GM12878 (cell line): ENCODE measurements at regions not wholly inside any gene's neighbourhood (a gene's known extent, or its start where the extent isn't known, plus 50 kb on each side); places are given as distances from the start of the nearest gene placed in this dataset.

ENCODE experiments used
- ATAC-seq: fragments of 200-7000 bp; cut with Tn5 transposase; 3 replicates; pipeline ENCODE4 v1.9.1; 2020; ENCODE audit warnings: mild to moderate bottlenecking, moderate library complexity
- BruUV-seq: library from RNA; stranded (reverse); fragments of 400-500 nt; replicated peaks from 2 replicates; lab custom pipeline; 2021; lab: Mats Ljungman, UMichigan
- CTCF ChIA-PET: fragments of 300-600 bp; sonication (Branson Sonifier 250); formaldehyde crosslinking; extraction: SDS; loops from one replicate; lab custom pipeline; 2021; ENCODE audit warnings: inconsistent platforms; lab: Yijun Ruan, JAX
- POLR2A ChIA-PET: fragments of 350-600 bp; formaldehyde crosslinking; extraction: SDS; loops from one replicate; lab custom pipeline; 2021; ENCODE audit warnings: inconsistent platforms; lab: Charles Lee
- RAD21 ChIA-PET: fragments of 300-600 bp; sonication (Branson Sonifier 250); formaldehyde crosslinking; loops from one replicate; lab custom pipeline; 2023; ENCODE audit warnings: antibody characterized with exemption; ENCODE audit not compliant: unreplicated experiment; lab: Charles Lee
- SMC1A ChIA-PET: fragments of 300-600 bp; sonication (Branson Sonifier 250); formaldehyde crosslinking; loops from one replicate; lab custom pipeline; 2023; ENCODE audit not compliant: unreplicated experiment, uncharacterized antibody; lab: Charles Lee
- DNase-seq: peaks from one replicate; pipeline ENCODE4 v3.0.0-alpha.2; 2011; ENCODE audit warnings: low read depth, low spot score
- FAIRE-seq: peaks from 3 replicates; lab custom pipeline; 2011; peaks lifted over from hg19 to GRCh38; lab: Jason Lieb, UNC
- H2AFZ ChIP-seq: 2 replicates; pipeline ENCODE4 v1.6.0; 2011; ENCODE audit warnings: low read depth, low read length, control low read depth; ENCODE audit not compliant: control insufficient read depth
- H3K27ac ChIP-seq: 2 replicates; pipeline ENCODE4 v1.5.1; 2011; ENCODE audit warnings: control low read depth; ENCODE audit not compliant: control insufficient read depth, insufficient read depth
- H3K27me3 ChIP-seq, 2 experiments: replicated peaks in 1 of 2; 2 replicates each; pipeline versions ENCODE4 v1.6.0 to v1.6.1; 2011; ENCODE audit warnings: low read length in 1 of 2; ENCODE audit not compliant: control insufficient read depth in 2 of 2, insufficient read depth in 2 of 2
- H3K36me3 ChIP-seq, 2 experiments: 2 replicates each; pipeline ENCODE4 v1.5.1; 2011; ENCODE audit warnings: low read length in 1 of 2; ENCODE audit not compliant: control insufficient read depth in 2 of 2, insufficient read depth in 2 of 2
- H3K4me1 ChIP-seq: 2 replicates; pipeline ENCODE4 v1.6.1; 2011; ENCODE audit warnings: mild to moderate bottlenecking, low read length, moderate library complexity, mixed read lengths; ENCODE audit not compliant: control insufficient read depth, insufficient read depth
- H3K4me2 ChIP-seq: 2 replicates; pipeline ENCODE4 v1.6.0; 2011; ENCODE audit warnings: control low read depth; ENCODE audit not compliant: control insufficient read depth, insufficient read depth
- H3K4me3 ChIP-seq: fragments of 200-600 bp; sonication (generic); 2 replicates; pipeline ENCODE4 v1.5.1; 2016
- H3K79me2 ChIP-seq: 2 replicates; pipeline ENCODE4 v1.6.0; 2011; ENCODE audit warnings: low read length; ENCODE audit not compliant: control insufficient read depth, insufficient read depth
- H3K9ac ChIP-seq: 2 replicates; pipeline ENCODE4 v1.8.0; 2011; ENCODE audit warnings: low read length, control low read depth, mixed read lengths; ENCODE audit not compliant: control insufficient read depth, insufficient read depth
- H3K9me3 ChIP-seq: replicated peaks from 3 replicates; pipeline ENCODE4 v1.5.1; 2011; ENCODE audit warnings: mild to moderate bottlenecking, low read length; ENCODE audit not compliant: control insufficient read depth, insufficient read depth
- H4K20me1 ChIP-seq: 2 replicates; pipeline ENCODE4 v1.6.0; 2011; ENCODE audit not compliant: control insufficient read depth, insufficient read depth
- CEBPB ChIP-seq, 2 experiments: fragments of 150-350 bp in 1 of 2; IDR thresholded peaks; 2 replicates each; pipeline ENCODE4 v1.6.1; 2012 to 2014; ENCODE audit warnings: low read depth in 2 of 2, low read length in 2 of 2, borderline replicate concordance in 1 of 2, inconsistent platforms in 1 of 2
- DPF2 ChIP-seq: fragments of 450-650 bp; IDR thresholded peaks from 2 replicates; pipeline ENCODE4 v1.6.1; 2017; ENCODE audit warnings: mild to moderate bottlenecking
- MAX ChIP-seq: IDR thresholded peaks from 2 replicates; pipeline ENCODE4 v1.6.1; 2012; ENCODE audit warnings: low read depth, low read length, improper control_type of control experiment
- MEF2A ChIP-seq: IDR thresholded peaks from 2 replicates; pipeline ENCODE4 v1.6.1; 2011; ENCODE audit warnings: low read depth, mild to moderate bottlenecking, low read length, moderate library complexity; ENCODE audit not compliant: insufficient read depth
- POLR2AphosphoS5 ChIP-seq: IDR thresholded peaks from 2 replicates; pipeline ENCODE4 v1.6.1; 2011; ENCODE audit warnings: mild to moderate bottlenecking, low read length, inconsistent platforms
- POU2F2 ChIP-seq: IDR thresholded peaks from 3 replicates; pipeline ENCODE4 v1.6.1; 2011; ENCODE audit warnings: low read depth, mild to moderate bottlenecking, low read length, borderline replicate concordance
- SREBF2 ChIP-seq: IDR thresholded peaks from 2 replicates; pipeline ENCODE4 v1.6.1; 2012; ENCODE audit warnings: mild to moderate bottlenecking, low read length
- WRNIP1 ChIP-seq: IDR thresholded peaks from 2 replicates; pipeline ENCODE4 v1.6.1; 2011; ENCODE audit warnings: low read depth, low read length, improper control_type of control experiment, borderline replicate concordance
- ZNF24 ChIP-seq: fragments of 450-650 bp; IDR thresholded peaks from 2 replicates; pipeline ENCODE4 v1.6.1; 2017; ENCODE audit warnings: antibody characterized with exemption, mild to moderate bottlenecking
- WGBS: methylation state at CpG from one replicate; pipeline ENCODE4 v1.1.6; 2016; ENCODE audit warnings: low lambda C conversion rate; ENCODE audit not compliant: insufficient replicate concordance, insufficient coverage; ENCODE audit errors: missing lambda C conversion rate; 5-methylcytosine and 5-hydroxymethylcytosine counted together
- in situ Hi-C: fragments of 300-500 bp; cut with MboI; formaldehyde crosslinking; loops from 9 replicates; pipeline ENCODE4 v1.14.3; 2018; ENCODE audit warnings: mixed read lengths
- intact Hi-C: fragments of 100-400 bp; cut with micrococcal nuclease; formaldehyde crosslinking; loops from one replicate; pipeline ENCODE4 v1.14.2; 2022; ENCODE audit not compliant: unreplicated experiment
- TF ChIP-seq, protein P1 (sequence below): fragments of 450-650 bp; formaldehyde crosslinking; IDR thresholded peaks from 2 replicates; pipeline ENCODE4 v1.4.0; 2022; ENCODE audit warnings: mild to moderate bottlenecking, moderate library complexity

GRCh38 chr10:62694537-62695126 is 109.9 kb upstream of the ADO start:
- Histone ChIP-seq H3K79me2 (no peaks in the 10 kb centered on the region), H3K36me3 (no peaks in the 10 kb centered on the region), H3K4me3 (no peak overlapping the region), H3K27ac (no peak overlapping the region), H3K27me3 (no peaks in the 10 kb centered on the region), H4K20me1 (no peaks in the 10 kb centered on the region), H3K9me3 (peaks cover 4% of the 10 kb centered on the region; the same call in 2 of the 3 replicates), H2AFZ (no peak overlapping the region), H3K9ac (no peak overlapping the region), H3K4me1 (peaks cover 23% of the 10 kb centered on the region), H3K4me2 (no peak overlapping the region)
- no peak for FAIRE-seq
- no TSS peak for BruUV-seq
- no peak for DNase-seq
- ChIA-PET POLR2A (interaction anchor here (0.7 to 1.6 kb wide), 3 partner anchors 10 to 81 kb away, joined by 3 to 4 read pairs (median 3); no protein-coding TSS in a partner anchor), RAD21 (interaction anchor here (1.0 to 1.2 kb wide), 2 partner anchors 13 to 122 kb away, joined by 3 to 4 read pairs; partner anchors contain the start of gene EGR2), SMC1A (interaction anchor here (0.6 to 7.6 kb wide), 16 partner anchors 10 to 85 kb away, joined by 3 to 38 read pairs (median 4); no protein-coding TSS in a partner anchor), CTCF (interaction anchor here (2.2 to 3.2 kb wide), 2 partner anchors 9 to 13 kb away, joined by 8 to 10 read pairs; no protein-coding TSS in a partner anchor)
- in situ Hi-C loops = no loop called here
- WGBS = 59% methylated on average over 3 of the region's 3 CpGs
- ATAC-seq = no peak
- intact Hi-C loops = no loop called here
- TF ChIP-seq ZNF24 = no peak
- TF ChIP-seq POLR2AphosphoS5 = no peak
- TF ChIP-seq MAX = no peak
- TF ChIP-seq MEF2A = no peak
- TF ChIP-seq, protein P1, sequence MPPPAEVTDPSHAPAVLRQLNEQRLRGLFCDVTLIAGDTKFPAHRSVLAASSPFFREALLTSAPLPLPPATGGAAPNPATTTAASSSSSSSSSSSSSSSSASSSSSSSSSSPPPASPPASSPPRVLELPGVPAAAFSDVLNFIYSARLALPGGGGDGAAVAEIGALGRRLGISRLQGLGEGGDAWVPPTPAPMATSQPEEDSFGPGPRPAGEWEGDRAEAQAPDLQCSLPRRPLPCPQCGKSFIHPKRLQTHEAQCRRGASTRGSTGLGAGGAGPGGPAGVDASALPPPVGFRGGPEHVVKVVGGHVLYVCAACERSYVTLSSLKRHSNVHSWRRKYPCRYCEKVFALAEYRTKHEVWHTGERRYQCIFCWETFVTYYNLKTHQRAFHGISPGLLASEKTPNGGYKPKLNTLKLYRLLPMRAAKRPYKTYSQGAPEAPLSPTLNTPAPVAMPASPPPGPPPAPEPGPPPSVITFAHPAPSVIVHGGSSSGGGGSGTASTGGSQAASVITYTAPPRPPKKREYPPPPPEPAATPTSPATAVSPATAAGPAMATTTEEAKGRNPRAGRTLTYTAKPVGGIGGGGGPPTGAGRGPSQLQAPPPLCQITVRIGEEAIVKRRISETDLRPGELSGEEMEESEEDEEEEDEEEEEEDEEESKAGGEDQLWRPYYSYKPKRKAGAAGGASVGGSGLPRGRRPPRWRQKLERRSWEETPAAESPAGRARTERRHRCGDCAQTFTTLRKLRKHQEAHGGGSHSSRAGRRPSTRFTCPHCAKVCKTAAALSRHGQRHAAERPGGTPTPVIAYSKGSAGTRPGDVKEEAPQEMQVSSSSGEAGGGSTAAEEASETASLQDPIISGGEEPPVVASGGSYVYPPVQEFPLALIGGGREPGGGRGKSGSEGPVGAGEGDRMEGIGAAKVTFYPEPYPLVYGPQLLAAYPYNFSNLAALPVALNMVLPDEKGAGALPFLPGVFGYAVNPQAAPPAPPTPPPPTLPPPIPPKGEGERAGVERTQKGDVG = no peak
- no peak for TF ChIP-seq WRNIP1
- no peak for TF ChIP-seq POU2F2
- no peak for TF ChIP-seq CEBPB (IDR thresholded peaks at IDR 0.05; ENCODE audit: borderline replicate concordance in 1 of 2, low read depth in 2 of 2, low read length in 2 of 2)
- TF ChIP-seq DPF2 = no peak
- TF ChIP-seq SREBF2 = no peak
